WERI-Rb-1 (cell line): ENCODE measurements at regions not wholly inside any gene's neighbourhood (a gene's known extent, or its start where the extent isn't known, plus 50 kb on each side); places are given as distances from the start of the nearest gene placed in this dataset.

ENCODE experiments used
- DNase-seq: peaks from one replicate; pipeline ENCODE4 v3.0.0-alpha.2; 2020
- H3K27ac ChIP-seq: fragments of 250-450 bp; sonication (Bioruptor Pico); 2 replicates; pipeline ENCODE4 v1.5.1; 2020; ENCODE audit warnings: mild to moderate bottlenecking, moderate library complexity
- H3K27me3 ChIP-seq: fragments of 250-450 bp; sonication (Bioruptor Pico); 2 replicates; pipeline ENCODE4 v1.5.1; 2021; ENCODE audit warnings: mild to moderate bottlenecking, low read depth, moderate library complexity; ENCODE audit not compliant: insufficient read depth, severe bottlenecking
- H3K36me3 ChIP-seq: fragments of 250-450 bp; sonication (Bioruptor Pico); 2 replicates; pipeline ENCODE4 v1.5.1; 2020; ENCODE audit warnings: mild to moderate bottlenecking, moderate library complexity
- H3K4me3 ChIP-seq: 2 replicates; pipeline ENCODE4 v1.5.1; 2011; ENCODE audit warnings: low read depth, mild to moderate bottlenecking, control low read depth, low read length
- H3K9me3 ChIP-seq: fragments of 250-450 bp; sonication (Bioruptor Pico); 2 replicates; pipeline ENCODE4 v1.5.1; 2021; ENCODE audit warnings: mild to moderate bottlenecking, moderate library complexity; ENCODE audit not compliant: severe bottlenecking
- TF ChIP-seq, protein P1 (sequence below): IDR thresholded peaks from 2 replicates; pipeline ENCODE4 v1.5.1; 2011; ENCODE audit warnings: low read depth, mild to moderate bottlenecking, control low read depth, inconsistent platforms, low read length

- Histone ChIP-seq H3K4me3 (no peak overlapping the region), H3K9me3 (no peaks in the 10 kb centered on the region), H3K36me3 (no peaks in the 10 kb centered on the region), H3K27me3 (no peaks in the 10 kb centered on the region), H3K27ac (no peak overlapping the region)
- DNase-seq = no peak
- TF ChIP-seq, protein P1, sequence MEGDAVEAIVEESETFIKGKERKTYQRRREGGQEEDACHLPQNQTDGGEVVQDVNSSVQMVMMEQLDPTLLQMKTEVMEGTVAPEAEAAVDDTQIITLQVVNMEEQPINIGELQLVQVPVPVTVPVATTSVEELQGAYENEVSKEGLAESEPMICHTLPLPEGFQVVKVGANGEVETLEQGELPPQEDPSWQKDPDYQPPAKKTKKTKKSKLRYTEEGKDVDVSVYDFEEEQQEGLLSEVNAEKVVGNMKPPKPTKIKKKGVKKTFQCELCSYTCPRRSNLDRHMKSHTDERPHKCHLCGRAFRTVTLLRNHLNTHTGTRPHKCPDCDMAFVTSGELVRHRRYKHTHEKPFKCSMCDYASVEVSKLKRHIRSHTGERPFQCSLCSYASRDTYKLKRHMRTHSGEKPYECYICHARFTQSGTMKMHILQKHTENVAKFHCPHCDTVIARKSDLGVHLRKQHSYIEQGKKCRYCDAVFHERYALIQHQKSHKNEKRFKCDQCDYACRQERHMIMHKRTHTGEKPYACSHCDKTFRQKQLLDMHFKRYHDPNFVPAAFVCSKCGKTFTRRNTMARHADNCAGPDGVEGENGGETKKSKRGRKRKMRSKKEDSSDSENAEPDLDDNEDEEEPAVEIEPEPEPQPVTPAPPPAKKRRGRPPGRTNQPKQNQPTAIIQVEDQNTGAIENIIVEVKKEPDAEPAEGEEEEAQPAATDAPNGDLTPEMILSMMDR = no peak
Measured at GRCh38 chr1:191085121-191085520, 607.5 kb upstream of the BRINP3 start.

DNA sequence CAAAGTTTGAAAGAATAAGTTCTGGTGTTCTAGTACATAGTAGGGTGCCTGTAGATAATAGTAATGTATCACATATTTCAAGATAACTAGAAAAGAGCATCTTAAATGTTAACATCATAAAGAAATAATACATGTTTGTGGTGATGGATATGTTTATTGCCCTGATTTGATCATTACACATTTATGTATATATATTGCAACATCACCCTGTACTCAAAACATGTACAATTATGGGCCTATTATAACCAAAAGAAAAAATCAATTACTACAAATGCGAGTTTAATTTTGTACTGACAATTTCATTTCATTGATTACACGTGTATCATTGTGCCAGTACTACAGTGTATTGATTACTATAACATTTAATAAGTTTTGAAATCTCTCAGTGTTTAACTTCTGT lies 609.2 kb upstream of the BRINP3 start:
- no peak for DNase-seq
- Histone ChIP-seq H3K27ac (no peak overlapping the region), H3K36me3 (no peaks in the 10 kb centered on the region), H3K27me3 (no peaks in the 10 kb centered on the region), H3K9me3 (no peaks in the 10 kb centered on the region), H3K4me3 (no peak overlapping the region)
- TF ChIP-seq, protein P1 = no peak

DNA sequence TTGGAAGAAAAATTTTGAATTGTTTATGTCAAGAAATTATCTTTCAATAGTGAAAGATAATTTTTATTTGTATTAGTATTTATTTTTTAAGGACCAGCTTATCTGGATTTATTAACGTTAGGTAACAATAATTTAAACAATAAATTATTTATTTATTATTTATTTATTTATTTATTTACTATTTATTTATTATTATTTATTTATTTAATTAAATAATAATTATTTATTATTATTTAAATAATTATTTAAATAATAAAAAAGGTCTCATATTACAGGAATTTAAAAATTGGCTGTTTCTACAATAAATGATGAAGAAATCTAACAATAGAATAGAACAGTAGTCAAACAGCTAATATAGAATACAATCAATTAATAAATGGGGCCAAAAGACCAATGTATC lies 618.7 kb upstream of the BRINP3 start:
- H3K9me3 ChIP-seq = no peaks in the 10 kb centered on the region
- H3K27me3 ChIP-seq = no peaks in the 10 kb centered on the region
- DNase-seq = no peak
- H3K27ac ChIP-seq = no peak overlapping the region
- TF ChIP-seq, protein P1 = no peak
- no peak overlapping the region for H3K4me3 ChIP-seq
- no peaks in the 10 kb centered on the region for H3K36me3 ChIP-seq

- TF ChIP-seq, protein P1 = no peak
- no peak overlapping the region for H3K27ac ChIP-seq
Measured at GRCh38 chr1:191099696-191100095, 622.0 kb upstream of the BRINP3 start.

GRCh38 chr1:191101960-191102359 lies 624.3 kb upstream of the BRINP3 start:
- TF ChIP-seq, protein P1 = no peak
- H3K9me3 ChIP-seq = no peaks in the 10 kb centered on the region
- DNase-seq = no peak
- H3K27me3 ChIP-seq = no peaks in the 10 kb centered on the region
- no peaks in the 10 kb centered on the region for H3K36me3 ChIP-seq
- no peak overlapping the region for H3K27ac ChIP-seq
- H3K4me3 ChIP-seq = no peak overlapping the region

More at GRCh38 chr1:191099696-191100095, 622.0 kb upstream of the BRINP3 start:
- Histone ChIP-seq H3K4me3 (no peak overlapping the region), H3K9me3 (no peaks in the 10 kb centered on the region), H3K27me3 (no peaks in the 10 kb centered on the region), H3K36me3 (no peaks in the 10 kb centered on the region)
- no peak for DNase-seq

- Histone ChIP-seq H3K27ac (no peak overlapping the region), H3K36me3 (no peaks in the 10 kb centered on the region), H3K9me3 (no peaks in the 10 kb centered on the region), H3K4me3 (no peak overlapping the region), H3K27me3 (no peaks in the 10 kb centered on the region)
- TF ChIP-seq, protein P1 = no peak
- no peak for DNase-seq
Measured at GRCh38 chr1:191125950-191126349, 648.3 kb upstream of the BRINP3 start.
